Panc1 (cell line): ENCODE measurements at regions not wholly inside any gene's neighbourhood (a gene's known extent, or its start where the extent isn't known, plus 50 kb on each side); places are given as distances from the start of the nearest gene placed in this dataset.

Experiments
- ATAC-seq: fragments of 200-7000 bp; cut with Tn5 transposase; 2 replicates; pipeline ENCODE4 v1.9.1; 2020; ENCODE audit warnings: mild to moderate bottlenecking, moderate library complexity
- BruUV-seq: library from RNA; stranded (reverse); fragments of 400-500 nt; replicated peaks from 2 replicates; lab custom pipeline; 2021; lab: Mats Ljungman, UMichigan
- CTCF ChIA-PET: fragments of 300-600 bp; sonication (Branson Sonifier 250); formaldehyde crosslinking; loops from one replicate; lab custom pipeline; 2022; ENCODE audit warnings: antibody characterized with exemption; lab: Charles Lee
- POLR2A ChIA-PET: fragments of 300-600 bp; sonication (Branson Sonifier 250); formaldehyde crosslinking; loops from one replicate; lab custom pipeline; 2022; ENCODE audit warnings: antibody characterized with exemption; lab: Charles Lee
- DNase-seq: peaks from one replicate; pipeline ENCODE4 v3.0.0-alpha.2; 2010; ENCODE audit warnings: low read depth, low spot score
- H3K27ac ChIP-seq: 2 replicates; pipeline ENCODE4 v1.5.1; 2011; ENCODE audit warnings: mild to moderate bottlenecking, low read length, inconsistent platforms
- H3K27me3 ChIP-seq: fragments of 200-500 bp; sonication (Bioruptor generic); 2 replicates; pipeline ENCODE4 v1.6.0; 2014; ENCODE audit warnings: low read length, inconsistent platforms; ENCODE audit not compliant: control insufficient read depth, insufficient read depth
- H3K36me3 ChIP-seq: fragments of 200-500 bp; sonication (Bioruptor generic); 2 replicates; pipeline ENCODE4 v1.5.1; 2014; ENCODE audit warnings: inconsistent platforms, mild to moderate bottlenecking, low read length, moderate library complexity; ENCODE audit not compliant: control insufficient read depth, insufficient read depth
- H3K4me1 ChIP-seq: 2 replicates; pipeline ENCODE4 v1.5.1; 2011; ENCODE audit warnings: inconsistent platforms, mild to moderate bottlenecking, low read length, moderate library complexity; ENCODE audit not compliant: control insufficient read depth, insufficient read depth
- H3K4me3 ChIP-seq, 2 experiments: 2 replicates each; pipeline ENCODE4 v1.5.1; 2011 to 2012; ENCODE audit warnings: low read depth in 2 of 2, low read length in 2 of 2, mild to moderate bottlenecking in 2 of 2, inconsistent platforms in 1 of 2, moderate library complexity in 1 of 2
- H3K9me3 ChIP-seq: fragments of 200-500 bp; sonication (Bioruptor generic); 2 replicates; pipeline ENCODE4 v1.5.1; 2014; ENCODE audit warnings: low read depth, mild to moderate bottlenecking, inconsistent platforms, low read length, moderate library complexity; ENCODE audit not compliant: control insufficient read depth, insufficient read depth
- CTCF ChIP-seq: fragments of 450-650 bp; IDR thresholded peaks from 2 replicates; pipeline ENCODE4 v1.5.1; 2017; ENCODE audit warnings: mild to moderate bottlenecking
- POLR2AphosphoS5 ChIP-seq: IDR thresholded peaks from 2 replicates; pipeline ENCODE4 v1.6.1; 2012; ENCODE audit warnings: mild to moderate bottlenecking, low read depth, low read length, moderate library complexity
- REST ChIP-seq, 2 experiments: IDR thresholded peaks; 2 replicates each; pipeline ENCODE4 v1.6.1; 2011 to 2012; ENCODE audit warnings: low read depth in 2 of 2, control low read depth in 1 of 2, low read length in 1 of 2, mild to moderate bottlenecking in 1 of 2, moderate library complexity in 1 of 2; ENCODE audit not compliant: insufficient read depth in 1 of 2
- SIN3A ChIP-seq: IDR thresholded peaks from 2 replicates; pipeline ENCODE4 v1.6.1; 2012; ENCODE audit warnings: low read depth, mild to moderate bottlenecking, low read length, moderate library complexity, borderline replicate concordance; ENCODE audit not compliant: insufficient read depth
- TCF7L2 ChIP-seq: IDR thresholded peaks from 2 replicates; pipeline ENCODE4 v1.6.1; 2011; ENCODE audit warnings: mild to moderate bottlenecking, low read depth, low read length, inconsistent platforms
- in situ Hi-C: cut with HindIII; loops from 2 replicates; pipeline ENCODE4 v1.10.0; 2016; ENCODE audit warnings: low sequenced_read_pairs, low pct_unique_long_range_greater_than_20kb
- intact Hi-C: fragments of 100-400 bp; cut with micrococcal nuclease; formaldehyde crosslinking; loops from one replicate; pipeline ENCODE4 v1.10.0; 2022; ENCODE audit not compliant: unreplicated experiment

- CTCF ChIA-PET: no interaction called here
- TF ChIP-seq SIN3A (no peak), TCF7L2 (no peak), REST (IDR thresholded peaks at IDR 0.05; ENCODE audit: insufficient read depth in 1 of 2, low read depth in 2 of 2, low read length in 1 of 2) (no peak), CTCF (no peak), POLR2AphosphoS5 (no peak)
- in situ Hi-C loops: no loop called here
- ATAC-seq (no peak), DNase-seq (no peak)
- H3K27ac ChIP-seq: no peak overlapping the region
- H3K9me3 ChIP-seq: no peaks in the 10 kb centered on the region
- H3K4me3 ChIP-seq: no peak overlapping the region
- POLR2A ChIA-PET: no interaction called here
- no peaks in the 10 kb centered on the region for H3K4me1 ChIP-seq
- no peaks in the 10 kb centered on the region for H3K36me3 ChIP-seq
- intact Hi-C loops: no loop called here
- BruUV-seq: no TSS peak
- H3K27me3 ChIP-seq: no peaks in the 10 kb centered on the region
Measured at GRCh38 chr5:54696931-54697330, 179.4 kb downstream of the SNX18 start.

- ATAC-seq: no peak
- TF ChIP-seq SIN3A (no peak), REST (IDR thresholded peaks at IDR 0.05; ENCODE audit: insufficient read depth in 1 of 2, low read depth in 2 of 2, low read length in 1 of 2) (no peak), POLR2AphosphoS5 (no peak)
- intact Hi-C loops: no loop called here
Measured at GRCh38 chr5:54696346-54696745, 178.8 kb downstream of the SNX18 start.

More at GRCh38 chr5:54696346-54696745, 178.8 kb downstream of the SNX18 start:
- Histone ChIP-seq H3K4me1 (no peaks in the 10 kb centered on the region), H3K27me3 (no peaks in the 10 kb centered on the region), H3K9me3 (no peaks in the 10 kb centered on the region), H3K27ac (no peak overlapping the region), H3K4me3 (no peak overlapping the region), H3K36me3 (no peaks in the 10 kb centered on the region)
- no TSS peak for BruUV-seq
- in situ Hi-C loops: no loop called here
- ChIA-PET CTCF (no interaction called here), POLR2A (no interaction called here)
- DNase-seq: no peak
